PC-3 (cell line): ENCODE measurements at regions not wholly inside any gene's neighbourhood (a gene's known extent, or its start where the extent isn't known, plus 50 kb on each side); places are given as distances from the start of the nearest gene placed in this dataset.
A peak's percentile ranks its signal among the peaks of the same experiment; 100 is the strongest.

Source experiments
- ATAC-seq: fragments of 200-7000 bp; cut with Tn5 transposase; 2 replicates; pipeline ENCODE4 v1.9.1; 2020; ENCODE audit warnings: mild to moderate bottlenecking, moderate library complexity
- BruUV-seq: library from RNA; stranded (reverse); fragments of 400-500 nt; replicated peaks from 2 replicates; lab custom pipeline; 2021; lab: Mats Ljungman, UMichigan
- CTCF ChIA-PET: fragments of 300-600 bp; sonication (Branson Sonifier 250); formaldehyde crosslinking; loops from one replicate; lab custom pipeline; 2022; ENCODE audit warnings: antibody characterized with exemption; lab: Charles Lee
- POLR2A ChIA-PET: fragments of 300-600 bp; sonication (Branson Sonifier 250); formaldehyde crosslinking; loops from one replicate; lab custom pipeline; 2022; ENCODE audit warnings: antibody characterized with exemption; ENCODE audit not compliant: unreplicated experiment; lab: Charles Lee
- DNase-seq: peaks from one replicate; pipeline ENCODE4 v3.0.0-alpha.2; 2015
- H2AFZ ChIP-seq: fragments of 300-600 bp; sonication (generic); 2 replicates; pipeline ENCODE4 v1.6.0; 2016; ENCODE audit warnings: antibody characterized with exemption, low read length
- H3F3A ChIP-seq: fragments of 300-600 bp; sonication (generic); one replicate; pipeline ENCODE4 v1.6.0; 2017; ENCODE audit warnings: antibody characterized with exemption, low read length, control low read depth, mild to moderate bottlenecking; ENCODE audit not compliant: unreplicated experiment
- H3K27ac ChIP-seq: fragments of 300-600 bp; sonication (generic); 2 replicates; pipeline ENCODE4 v1.5.1; 2016; ENCODE audit warnings: mild to moderate bottlenecking, low read length
- H3K27me3 ChIP-seq: fragments of 300-600 bp; sonication (generic); 2 replicates; pipeline ENCODE4 v1.6.1; 2016; ENCODE audit warnings: low read length, mixed read lengths
- H3K36me3 ChIP-seq: fragments of 300-600 bp; sonication (generic); 2 replicates; pipeline ENCODE4 v1.6.1; 2016; ENCODE audit warnings: low read depth, mixed run types, low read length, mixed read lengths
- H3K4me1 ChIP-seq: fragments of 300-600 bp; sonication (generic); 2 replicates; pipeline ENCODE4 v1.5.1; 2016; ENCODE audit warnings: low read length; ENCODE audit not compliant: insufficient read depth
- H3K4me2 ChIP-seq: fragments of 300-600 bp; sonication (generic); 2 replicates; pipeline ENCODE4 v1.6.0; 2016; ENCODE audit warnings: low read length
- H3K4me3 ChIP-seq: fragments of 300-600 bp; sonication (generic); 2 replicates; pipeline ENCODE4 v1.5.1; 2016; ENCODE audit warnings: mild to moderate bottlenecking, low read length, mixed read lengths
- H3K79me2 ChIP-seq: fragments of 300-600 bp; sonication (generic); 2 replicates; pipeline ENCODE4 v1.6.1; 2017; ENCODE audit warnings: low read length, mixed read lengths
- H3K9ac ChIP-seq: fragments of 300-600 bp; sonication (generic); 2 replicates; pipeline ENCODE4 v1.6.0; 2016; ENCODE audit warnings: mild to moderate bottlenecking, low read length
- H3K9me2 ChIP-seq: fragments of 300-600 bp; sonication (generic); replicated peaks from 2 replicates; pipeline ENCODE4 v1.6.1; 2016; ENCODE audit warnings: mixed run types, low read length, mixed read lengths
- H3K9me3 ChIP-seq: fragments of 300-600 bp; sonication (generic); 2 replicates; pipeline ENCODE4 v1.6.1; 2016; ENCODE audit warnings: low read length, mixed read lengths
- H4K20me1 ChIP-seq: fragments of 300-600 bp; sonication (generic); 2 replicates; pipeline ENCODE4 v1.6.1; 2016; ENCODE audit warnings: low read length, mixed read lengths
- EZH2 ChIP-seq: fragments of 300-600 bp; sonication (generic); IDR thresholded peaks from one replicate; pipeline ENCODE4 v1.6.1; 2017; ENCODE audit warnings: antibody characterized with exemption, mild to moderate bottlenecking, low read length; ENCODE audit not compliant: unreplicated experiment
- EZH2phosphoT487 ChIP-seq: fragments of 300-600 bp; sonication (generic); IDR thresholded peaks from 2 replicates; pipeline ENCODE4 v1.6.1; 2018; ENCODE audit warnings: mild to moderate bottlenecking, antibody characterized with exemption, low read length, borderline replicate concordance
- intact Hi-C: fragments of 100-400 bp; cut with micrococcal nuclease; formaldehyde crosslinking; loops from 2 replicates; pipeline ENCODE4 v1.9.0; 2023
- TF ChIP-seq, protein P1 (sequence below): fragments of 300-600 bp; sonication (generic); conservative IDR thresholded peaks from 2 replicates; pipeline ENCODE4 v1.5.1; 2017; ENCODE audit warnings: antibody characterized with exemption, low read depth, mild to moderate bottlenecking, low read length

DNA sequence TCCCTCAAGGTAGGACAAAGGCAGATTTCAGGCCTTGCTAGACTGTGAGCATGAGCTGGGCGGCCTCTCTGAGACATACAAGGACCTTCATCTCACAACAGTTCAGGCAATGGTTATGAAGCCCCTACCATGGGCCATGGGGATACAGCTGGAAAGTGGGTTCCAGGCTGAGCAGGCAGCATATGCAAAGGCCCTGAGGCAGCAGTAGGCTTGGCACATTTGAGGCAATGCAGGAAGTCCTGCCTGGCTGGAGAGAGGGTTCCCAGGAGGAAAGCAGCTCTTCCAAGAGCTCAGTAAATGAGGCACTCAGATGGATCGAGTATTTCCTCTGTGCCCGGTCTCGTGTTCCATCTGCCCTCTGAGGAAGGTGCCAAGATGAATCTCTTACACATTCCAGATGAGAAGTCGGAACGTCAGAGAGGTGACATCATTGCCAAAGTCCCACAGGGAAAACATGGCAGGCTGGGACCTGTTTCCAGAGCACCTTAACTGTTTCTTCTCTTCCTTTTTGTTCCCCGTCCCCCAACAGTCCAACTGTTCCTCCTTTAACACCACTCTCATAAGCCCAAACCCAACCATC lies 388.6 kb downstream of the MN1 start:
- H3K27ac ChIP-seq = no peak overlapping the region
- TF ChIP-seq EZH2phosphoT487 (no peak), EZH2 (no peak)
- TF ChIP-seq, protein P1, sequence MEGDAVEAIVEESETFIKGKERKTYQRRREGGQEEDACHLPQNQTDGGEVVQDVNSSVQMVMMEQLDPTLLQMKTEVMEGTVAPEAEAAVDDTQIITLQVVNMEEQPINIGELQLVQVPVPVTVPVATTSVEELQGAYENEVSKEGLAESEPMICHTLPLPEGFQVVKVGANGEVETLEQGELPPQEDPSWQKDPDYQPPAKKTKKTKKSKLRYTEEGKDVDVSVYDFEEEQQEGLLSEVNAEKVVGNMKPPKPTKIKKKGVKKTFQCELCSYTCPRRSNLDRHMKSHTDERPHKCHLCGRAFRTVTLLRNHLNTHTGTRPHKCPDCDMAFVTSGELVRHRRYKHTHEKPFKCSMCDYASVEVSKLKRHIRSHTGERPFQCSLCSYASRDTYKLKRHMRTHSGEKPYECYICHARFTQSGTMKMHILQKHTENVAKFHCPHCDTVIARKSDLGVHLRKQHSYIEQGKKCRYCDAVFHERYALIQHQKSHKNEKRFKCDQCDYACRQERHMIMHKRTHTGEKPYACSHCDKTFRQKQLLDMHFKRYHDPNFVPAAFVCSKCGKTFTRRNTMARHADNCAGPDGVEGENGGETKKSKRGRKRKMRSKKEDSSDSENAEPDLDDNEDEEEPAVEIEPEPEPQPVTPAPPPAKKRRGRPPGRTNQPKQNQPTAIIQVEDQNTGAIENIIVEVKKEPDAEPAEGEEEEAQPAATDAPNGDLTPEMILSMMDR = no peak
- no peaks in the 10 kb centered on the region; the same call in 1 of the 2 replicates for H3K4me1 ChIP-seq
- CTCF ChIA-PET = no interaction called here
- no peak overlapping the region for H3K4me3 ChIP-seq
- DNase-seq (no peak), ATAC-seq (no peak)
- no peak overlapping the region for H3K9ac ChIP-seq
- POLR2A ChIA-PET = no interaction called here
- H4K20me1 ChIP-seq = no peaks in the 10 kb centered on the region
- no peaks in the 10 kb centered on the region for H3K27me3 ChIP-seq
- no peak overlapping the region for H2AFZ ChIP-seq
- H3K79me2 ChIP-seq = no peaks in the 10 kb centered on the region
- H3K36me3 ChIP-seq = no peaks in the 10 kb centered on the region
- H3K9me2 ChIP-seq = no peaks in the 10 kb centered on the region
- no TSS peak for BruUV-seq
- no peak overlapping the region for H3K4me2 ChIP-seq
- no peaks in the 10 kb centered on the region for H3K9me3 ChIP-seq
- intact Hi-C loops = no loop called here
- H3F3A ChIP-seq = no peaks in the 10 kb centered on the region

DNA sequence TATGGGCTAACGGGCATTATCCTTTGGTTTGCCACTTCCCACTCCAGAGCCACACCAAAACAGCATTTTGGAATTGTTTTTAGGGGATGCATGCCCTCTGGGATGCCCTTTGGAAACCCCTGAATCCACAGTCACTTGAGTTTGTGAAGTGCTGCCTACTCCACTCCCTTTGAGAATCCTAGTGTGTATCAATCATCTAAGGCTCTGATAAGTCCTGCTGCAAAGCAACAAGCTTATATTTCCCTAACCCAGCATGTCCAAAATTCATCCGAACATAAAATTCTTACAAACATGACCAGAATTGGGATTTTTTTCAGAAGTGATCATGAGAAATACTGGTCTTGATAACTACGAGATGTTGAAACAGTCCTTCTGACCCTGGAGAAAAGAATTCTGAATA lies 387.9 kb downstream of the MN1 start:
- ATAC-seq = no peak
- TF ChIP-seq, protein P1 = no peak
- TF ChIP-seq EZH2 = no peak
- no peak overlapping the region for H3K27ac ChIP-seq
- DNase-seq = no peak
- no peaks in the 10 kb centered on the region for H3K27me3 ChIP-seq
- H3K36me3 ChIP-seq = no peaks in the 10 kb centered on the region
- H3F3A ChIP-seq = no peaks in the 10 kb centered on the region
- H3K79me2 ChIP-seq = no peaks in the 10 kb centered on the region
- intact Hi-C loops = no loop called here
- CTCF ChIA-PET = no interaction called here
- H3K4me1 ChIP-seq = no peaks in the 10 kb centered on the region; the same call in 1 of the 2 replicates
- H4K20me1 ChIP-seq = no peaks in the 10 kb centered on the region
- no peak overlapping the region for H3K9ac ChIP-seq
- no TSS peak for BruUV-seq
- H3K4me3 ChIP-seq = no peak overlapping the region
- no peak overlapping the region for H3K4me2 ChIP-seq
- no peak overlapping the region for H2AFZ ChIP-seq
- no peaks in the 10 kb centered on the region for H3K9me2 ChIP-seq
- H3K9me3 ChIP-seq = no peaks in the 10 kb centered on the region
- POLR2A ChIA-PET = no interaction called here

DNA sequence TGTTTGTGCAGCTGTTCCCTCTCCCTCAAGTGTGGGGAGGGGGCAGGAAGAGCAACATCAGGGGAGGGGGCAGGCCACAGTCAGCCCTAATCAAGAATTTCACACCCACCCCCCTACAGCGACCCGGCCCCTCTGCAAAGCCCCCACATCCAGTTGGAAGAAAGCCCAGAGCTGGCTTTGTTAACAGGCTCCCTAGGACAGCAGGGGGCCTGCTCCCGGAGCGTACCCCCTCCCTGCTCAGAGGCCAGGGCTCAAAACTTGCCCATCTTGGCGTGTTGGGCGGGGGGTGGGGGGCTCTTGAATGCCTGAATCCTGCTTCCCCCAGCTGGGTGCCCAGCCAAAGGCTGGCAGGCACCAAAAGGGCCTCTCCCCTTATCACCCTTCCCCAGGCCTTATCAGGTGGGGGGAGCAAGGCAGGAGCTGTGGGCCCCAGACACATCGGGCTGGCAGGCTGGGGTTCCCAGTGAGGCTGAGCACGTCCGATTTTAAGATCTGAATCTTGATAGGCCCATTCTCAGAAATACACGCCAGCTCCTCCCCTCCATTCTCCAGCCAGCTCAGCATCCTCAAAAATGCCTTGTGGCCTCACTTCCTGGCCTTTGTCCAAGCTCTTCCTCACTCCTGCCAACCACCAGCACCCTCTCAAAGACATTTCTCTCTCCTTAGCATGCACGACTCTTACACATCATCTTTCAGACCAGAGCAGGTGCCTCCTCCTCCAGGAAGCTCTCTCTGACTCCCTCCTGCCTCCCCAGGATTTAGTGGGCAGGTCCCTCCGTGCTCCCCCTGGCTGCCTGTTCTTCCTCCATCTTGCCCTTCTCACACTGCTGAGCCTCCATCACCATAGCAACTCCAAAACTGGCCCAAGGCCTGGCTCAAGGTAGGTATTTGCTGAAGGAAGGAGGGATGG lies 384.8 kb downstream of the MN1 start:
- Histone ChIP-seq H3K27ac (no peak overlapping the region), H3K36me3 (no peaks in the 10 kb centered on the region), H4K20me1 (no peaks in the 10 kb centered on the region), H3K27me3 (no peaks in the 10 kb centered on the region), H2AFZ (no peak overlapping the region), H3K9me3 (no peaks in the 10 kb centered on the region), H3K4me1 (peaks cover 14% of the 10 kb centered on the region), H3F3A (no peaks in the 10 kb centered on the region), H3K4me2 (no peak overlapping the region), H3K79me2 (no peaks in the 10 kb centered on the region), H3K9me2 (no peaks in the 10 kb centered on the region), H3K9ac (no peak overlapping the region), H3K4me3 (no peak overlapping the region)
- POLR2A ChIA-PET = no interaction called here
- ATAC-seq (no peak), DNase-seq (peak; percentile 60)
- CTCF ChIA-PET = no interaction called here
- BruUV-seq = no TSS peak
- intact Hi-C loops = no loop called here
- TF ChIP-seq EZH2phosphoT487 (no peak), EZH2 (no peak)
- TF ChIP-seq, protein P1 = no peak
